Inflammatory macrophage (primary cell): ENCODE measurements at regions not wholly inside any gene's neighbourhood (a gene's known extent, or its start where the extent isn't known, plus 50 kb on each side); places are given as distances from the start of the nearest gene placed in this dataset.
"Not testable (repeated sequence)": the region's sequence is repeated elsewhere in the genome, so short reads cannot be mapped to it uniquely, and the experiment has no call there.

Source experiments
- DNase-seq, 2 donors: peaks; one replicate each; pipeline ENCODE4 v3.0.0-alpha.2; 2020 to 2022

DNA sequence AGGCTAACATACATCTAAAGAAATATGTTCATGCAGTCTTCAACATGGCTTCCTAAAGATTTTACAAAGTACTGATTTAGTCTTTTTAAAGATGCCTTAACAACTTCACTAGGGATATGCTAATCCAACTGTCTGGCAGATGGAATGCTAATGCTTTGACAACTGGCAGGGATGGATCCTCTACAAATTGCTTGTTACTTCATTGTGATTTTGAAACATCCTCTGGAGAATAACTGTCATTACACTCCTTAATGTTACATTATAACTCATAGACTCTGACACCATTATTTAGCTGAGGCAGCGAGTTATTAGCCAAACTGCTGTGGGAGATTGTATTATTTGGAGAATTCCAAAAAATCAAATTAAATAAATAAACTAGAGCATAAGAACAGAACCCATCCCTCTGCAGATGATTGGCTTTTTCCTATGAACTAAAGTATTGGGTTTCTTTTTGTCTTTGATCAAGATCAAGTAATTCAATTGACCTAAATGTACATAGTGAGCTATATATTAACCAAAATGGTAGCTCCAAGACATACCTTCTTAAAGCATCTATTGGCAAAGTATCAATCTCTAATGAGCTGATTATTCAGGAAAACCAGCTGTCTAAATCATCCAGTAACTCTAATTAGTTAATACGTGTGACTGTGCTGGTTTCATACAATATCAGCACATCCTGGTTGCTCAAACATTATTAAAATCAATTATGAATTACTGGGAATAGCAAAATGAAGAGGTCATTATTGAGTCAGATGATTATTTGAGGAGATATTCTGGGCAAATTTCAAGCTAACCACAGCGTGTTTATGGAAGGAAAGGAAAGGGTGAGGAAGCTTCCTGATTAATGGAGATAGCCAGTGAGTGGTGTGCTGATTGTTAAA is 321.3 kb upstream of the TFPI start:
- no peak for DNase-seq

DNA sequence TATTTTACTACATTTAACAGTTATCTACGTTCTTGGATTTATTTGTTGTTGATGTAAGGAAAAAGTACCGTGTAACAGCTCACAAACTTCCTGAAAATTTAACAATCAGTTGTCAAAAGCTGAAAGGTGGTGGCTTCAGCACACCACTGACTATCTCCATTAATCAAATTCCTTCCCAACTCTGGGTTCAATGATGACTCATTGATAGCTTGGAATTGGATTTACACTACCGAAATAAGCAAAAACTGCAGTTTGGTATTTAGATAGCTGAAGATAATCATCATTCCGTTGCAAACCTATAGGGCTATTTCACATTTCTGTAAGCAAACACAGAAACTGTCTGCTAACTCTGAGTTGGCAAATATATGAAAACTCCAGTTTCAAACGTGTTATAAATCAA is 322.3 kb upstream of the TFPI start:
- DNase-seq, result no peak

DNA sequence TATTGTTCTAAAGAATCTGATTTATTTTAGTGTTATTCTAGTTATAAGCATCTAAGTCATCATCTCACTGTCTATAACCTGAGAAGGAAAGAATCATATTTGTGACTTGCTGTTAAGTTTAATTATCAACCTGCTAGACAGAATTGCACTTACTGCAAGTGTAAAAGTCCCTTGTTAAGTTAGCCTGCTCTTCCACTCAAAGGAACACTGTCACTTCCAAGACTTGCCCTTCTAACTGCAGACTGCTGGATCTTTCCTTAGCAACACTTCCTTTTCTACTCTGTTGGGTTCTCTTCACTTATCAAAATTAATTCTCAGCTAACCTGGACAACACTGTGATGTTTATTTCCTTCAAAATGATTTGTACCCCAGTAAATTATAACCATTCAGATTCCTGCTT is 323.2 kb upstream of the TFPI start:
- no peak for DNase-seq

DNA sequence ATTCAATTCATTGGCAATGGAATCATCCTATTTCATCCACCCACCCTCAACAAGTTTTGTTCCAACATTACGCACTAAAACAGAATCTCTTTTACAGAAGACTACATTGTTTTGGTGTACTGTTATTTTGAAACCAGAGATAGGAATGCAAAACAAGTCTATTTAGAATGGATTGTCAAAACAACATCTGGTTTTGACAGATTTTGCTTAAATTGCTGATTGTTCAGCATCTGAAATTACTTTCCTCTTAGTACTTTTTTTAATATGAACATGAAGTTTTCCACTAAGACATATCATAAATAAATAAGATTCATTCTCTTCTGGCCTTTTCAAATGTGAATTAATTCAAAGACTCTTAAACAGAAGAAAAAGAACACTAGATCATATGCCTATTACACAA is 323.9 kb upstream of the TFPI start:
- no peak for DNase-seq

DNA sequence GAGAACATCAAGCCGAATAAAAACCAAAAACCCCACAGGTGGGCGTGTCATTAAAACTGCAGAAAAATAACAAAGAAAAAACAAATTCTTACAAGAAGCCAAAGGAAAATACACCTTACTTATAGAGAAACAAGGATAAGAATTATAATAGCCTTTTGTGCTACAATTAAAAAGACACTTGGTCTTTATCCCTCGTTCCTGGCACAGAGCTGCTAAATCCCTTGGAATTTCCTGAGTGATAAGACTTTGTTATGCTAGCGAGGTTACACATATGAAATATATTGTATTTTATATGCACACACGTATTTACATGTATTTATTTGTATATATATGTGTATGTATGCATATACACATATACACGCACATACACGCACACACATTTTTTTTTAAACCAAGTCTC is 325.3 kb upstream of the TFPI start:
- no peak for DNase-seq

DNA sequence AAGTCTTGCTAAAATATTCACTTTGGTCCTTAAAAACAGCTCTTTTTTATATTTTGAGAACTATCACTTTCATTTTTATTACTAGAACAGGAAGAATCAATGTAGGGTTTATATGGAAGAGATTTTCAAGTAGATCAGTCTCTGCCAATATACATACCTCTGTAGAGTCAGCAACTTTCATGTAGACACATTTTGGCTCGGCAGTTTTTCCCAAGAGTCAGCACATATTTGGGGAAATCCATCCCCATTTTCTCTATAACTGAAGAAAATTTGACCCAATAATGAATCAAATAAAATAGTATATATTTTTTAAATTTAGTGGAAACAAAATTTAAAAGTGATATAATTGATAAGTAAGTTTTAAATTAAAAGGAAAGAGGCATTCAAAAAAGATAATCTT is 329.8 kb upstream of the TFPI start:
- DNase-seq, result no peak

DNA sequence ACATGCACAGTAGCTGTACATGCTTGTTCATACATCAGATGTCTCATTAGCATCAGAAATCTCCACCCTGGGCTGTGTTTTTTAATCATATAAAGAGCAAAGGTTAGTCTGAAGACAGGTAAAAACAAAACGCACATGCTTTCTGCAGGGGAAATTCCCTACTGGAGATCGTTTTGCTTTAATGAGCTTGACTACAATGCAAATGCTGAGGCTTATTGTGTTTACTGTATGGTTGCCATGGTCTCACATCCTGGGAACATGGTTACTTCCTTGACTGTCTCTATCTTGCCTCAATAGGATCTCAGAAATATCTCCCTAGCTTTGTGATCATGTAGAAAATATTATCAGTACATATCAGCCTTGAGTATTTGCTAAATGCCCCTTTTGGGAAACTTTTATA is 336.5 kb upstream of the TFPI start:
- DNase-seq, result no peak

DNA sequence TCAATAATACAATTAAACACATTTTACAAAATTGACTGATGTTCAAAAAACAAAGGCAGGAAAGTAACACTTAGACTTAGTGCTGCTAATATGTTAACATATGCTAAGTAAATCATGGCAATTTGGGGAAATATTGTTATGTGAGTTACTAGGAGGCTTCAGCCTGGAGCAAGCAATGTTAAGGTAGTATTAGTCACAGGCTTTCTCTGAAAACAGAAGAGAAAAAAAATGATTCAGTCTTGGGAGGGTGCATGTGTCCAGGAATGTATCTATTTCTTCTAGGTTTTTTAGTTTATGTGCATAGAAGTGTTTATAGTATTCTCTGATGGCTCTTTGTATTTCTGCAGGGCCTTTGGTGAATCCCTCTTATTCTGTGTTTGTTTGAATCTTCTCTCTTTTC is 345.8 kb upstream of the TFPI start:
- no peak for DNase-seq

DNA sequence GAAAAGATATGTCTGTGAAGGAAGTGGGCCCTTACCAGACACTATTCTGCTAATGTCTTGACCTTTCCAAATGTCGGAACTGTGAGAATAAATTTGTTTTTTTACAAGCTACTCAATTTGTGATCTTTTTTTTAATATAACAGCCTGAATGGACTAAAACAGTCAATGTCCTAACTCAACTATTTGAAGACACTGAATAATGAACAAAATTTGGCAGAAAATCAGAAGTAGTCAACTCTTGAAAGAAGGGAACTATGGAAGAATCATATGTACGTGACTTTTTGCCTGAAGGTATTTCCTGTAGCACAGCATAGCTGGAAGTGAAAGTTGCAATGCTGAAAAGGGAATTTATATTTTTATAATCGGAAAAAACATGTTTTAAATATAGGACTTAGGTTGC is 351.8 kb upstream of the TFPI start:
- no peak for DNase-seq

DNA sequence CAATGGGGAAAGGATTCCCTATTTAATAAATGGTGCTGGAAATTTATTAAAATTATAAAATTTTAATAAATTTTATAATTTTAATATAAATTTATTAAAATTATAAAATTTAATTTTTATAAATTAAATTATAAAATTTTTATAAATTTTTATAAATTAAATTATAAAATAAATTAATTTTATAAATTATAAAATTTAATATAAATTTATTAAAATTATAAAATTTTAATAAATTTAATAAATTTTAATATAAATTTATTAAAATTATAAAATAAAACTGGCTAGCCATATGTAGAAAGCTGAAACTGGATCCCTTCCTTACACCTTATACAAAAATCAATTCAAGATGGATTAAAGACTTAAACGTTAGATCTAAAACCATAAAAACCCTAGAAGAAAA is 356.7 kb upstream of the TFPI start:
- DNase-seq, result not testable (repeated sequence)

DNA sequence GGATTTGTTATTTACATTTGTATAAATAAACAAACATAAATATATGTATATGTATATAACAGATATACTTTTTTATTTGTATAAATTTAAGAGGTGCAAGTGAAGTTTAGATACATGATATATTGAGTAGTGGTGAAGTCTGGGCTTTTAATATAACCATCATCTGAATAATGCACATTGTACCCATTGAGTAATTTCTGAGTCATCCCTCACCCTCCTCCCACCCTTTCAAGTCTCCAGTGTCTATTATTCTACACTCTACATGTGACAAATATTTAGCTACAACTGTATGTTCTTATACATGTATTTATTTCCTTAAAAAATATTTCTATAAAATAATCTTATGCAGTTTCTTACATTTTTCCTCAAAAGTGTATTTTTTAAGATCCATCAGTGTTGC is 358.7 kb upstream of the TFPI start:
- DNase-seq, result no peak

DNA sequence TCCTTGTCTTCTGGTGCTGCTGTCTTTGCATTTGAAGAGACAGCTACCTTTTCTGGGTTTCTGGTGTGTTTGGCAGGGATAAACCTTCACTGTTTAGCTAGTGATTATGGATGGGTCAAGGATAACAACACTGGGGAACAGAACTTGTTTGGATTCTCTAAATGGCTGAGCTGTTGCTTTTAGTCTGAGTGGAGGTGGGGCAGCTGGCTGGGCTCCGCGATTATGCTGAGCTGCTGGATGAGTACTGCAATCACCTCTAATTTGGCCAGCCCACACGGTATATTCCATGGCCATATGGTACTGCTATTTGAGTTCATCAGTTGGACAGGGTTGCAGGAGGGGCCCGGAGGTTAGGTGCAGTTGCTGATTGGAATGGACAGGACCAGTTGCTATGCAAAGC is 361.6 kb upstream of the TFPI start:
- no peak for DNase-seq

DNA sequence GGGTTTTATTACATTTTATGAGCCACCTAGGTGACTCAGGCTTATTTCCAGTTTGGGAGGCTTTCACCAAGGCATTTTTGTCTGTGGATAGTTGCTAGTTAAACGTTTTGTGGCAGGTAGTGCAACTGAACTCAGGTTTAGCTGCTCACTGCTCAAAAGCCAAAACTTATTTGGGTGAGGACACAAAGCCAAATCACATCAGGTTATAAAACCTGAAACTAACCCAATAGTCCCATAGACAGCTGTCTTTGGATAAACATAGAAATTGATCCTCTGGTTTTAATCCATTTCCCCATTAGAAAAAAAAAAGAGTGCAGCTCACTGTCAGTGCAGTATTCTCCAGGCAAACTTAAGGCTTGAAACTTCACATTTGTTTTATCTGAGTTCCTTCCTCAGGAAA is 362.6 kb upstream of the TFPI start:
- DNase-seq, result no peak

DNA sequence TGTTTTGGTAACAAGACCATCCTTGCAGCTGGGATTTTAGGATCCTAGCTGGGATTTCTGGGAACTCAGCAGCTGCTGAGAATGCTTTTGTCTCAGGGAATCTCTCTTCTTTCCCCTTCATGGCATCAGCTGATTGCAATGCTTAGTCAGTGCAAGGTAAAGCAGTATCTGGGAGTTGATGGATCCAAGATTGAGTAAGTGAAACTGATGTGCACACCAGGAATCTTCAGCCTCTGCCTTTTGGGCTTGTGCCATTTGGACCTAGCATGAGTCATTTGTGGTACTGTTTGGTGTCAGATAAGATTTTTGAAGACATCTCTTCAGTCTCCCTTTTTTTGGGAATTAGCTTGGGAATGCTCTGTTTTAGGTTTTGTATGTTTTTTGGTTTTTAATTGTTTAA is 363.3 kb upstream of the TFPI start:
- DNase-seq, result no peak

DNA sequence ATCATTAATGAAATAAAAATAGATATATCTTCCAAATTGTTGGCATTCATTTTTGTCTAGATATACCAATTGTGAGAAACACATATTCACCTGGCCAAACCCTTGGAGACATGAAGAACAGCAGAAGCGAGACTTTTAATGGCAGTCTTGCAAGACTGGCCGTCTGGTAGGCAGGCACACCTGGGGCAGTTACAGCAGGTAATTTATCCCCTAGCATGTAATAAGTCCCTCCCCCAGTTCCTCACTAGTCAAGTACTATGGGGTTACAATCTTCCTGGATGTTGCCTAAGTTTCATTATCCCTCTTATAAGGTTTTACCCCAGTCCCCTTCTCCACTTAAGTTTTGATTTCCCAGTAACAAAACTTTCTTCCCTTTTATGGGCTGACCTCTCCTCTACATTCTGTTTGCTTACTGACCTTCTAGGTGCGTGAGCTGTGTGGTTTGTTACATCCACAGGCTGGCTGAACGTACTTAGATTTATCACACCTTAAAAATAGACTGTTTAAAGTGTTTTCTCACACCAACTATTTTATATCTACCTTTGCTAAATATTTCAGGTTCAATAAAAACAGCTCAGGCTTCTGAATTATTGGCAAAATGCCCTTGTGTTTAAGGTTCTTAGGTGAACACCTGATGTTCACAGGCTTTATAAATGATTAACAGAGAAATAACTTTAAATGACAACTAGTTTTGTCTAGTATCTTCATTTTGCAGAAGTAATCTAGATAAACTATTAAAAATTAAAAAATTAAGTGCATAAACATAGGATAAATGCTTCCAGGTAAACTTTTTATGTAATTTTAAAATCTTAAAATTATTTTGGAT is 365.0 kb upstream of the TFPI start:
- no peak for DNase-seq

DNA sequence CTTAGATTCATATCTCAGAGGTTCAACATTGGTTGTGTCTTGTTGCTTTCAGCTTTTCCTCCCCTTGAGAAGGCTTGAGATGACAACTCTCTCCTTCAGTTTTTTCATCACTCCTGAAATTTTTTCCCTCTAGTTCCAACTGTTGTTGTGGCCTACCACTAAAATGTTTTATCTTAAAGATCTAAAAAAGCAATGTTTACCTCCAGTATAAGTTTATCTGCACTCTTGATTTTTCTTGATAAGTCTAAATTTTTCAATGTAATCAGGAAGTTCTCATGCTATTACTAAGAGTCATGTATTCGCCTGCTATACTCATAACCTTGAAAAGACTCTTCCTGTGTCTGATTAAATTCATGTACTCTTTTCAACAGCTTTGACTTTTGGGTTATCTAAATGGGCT is 366.3 kb upstream of the TFPI start:
- no peak for DNase-seq

DNA sequence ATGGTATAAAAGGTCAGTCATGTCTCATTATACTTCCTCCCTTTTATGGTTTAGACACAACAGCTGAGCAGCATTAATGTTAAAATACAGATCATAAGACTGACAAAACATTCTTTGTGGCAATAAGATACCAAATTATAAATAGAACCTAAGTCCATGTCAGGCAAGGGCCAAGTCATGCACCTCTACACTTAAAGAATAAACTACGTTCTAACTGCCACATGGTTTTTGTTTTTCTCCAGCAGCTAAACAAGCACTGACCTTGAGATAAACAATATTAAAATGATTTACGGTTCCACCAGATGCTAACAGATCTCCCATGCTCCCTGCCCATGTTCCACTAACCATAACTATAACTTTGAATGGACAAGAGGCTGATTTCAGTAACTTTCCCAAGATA is 368.6 kb upstream of the TFPI start:
- no peak for DNase-seq

DNA sequence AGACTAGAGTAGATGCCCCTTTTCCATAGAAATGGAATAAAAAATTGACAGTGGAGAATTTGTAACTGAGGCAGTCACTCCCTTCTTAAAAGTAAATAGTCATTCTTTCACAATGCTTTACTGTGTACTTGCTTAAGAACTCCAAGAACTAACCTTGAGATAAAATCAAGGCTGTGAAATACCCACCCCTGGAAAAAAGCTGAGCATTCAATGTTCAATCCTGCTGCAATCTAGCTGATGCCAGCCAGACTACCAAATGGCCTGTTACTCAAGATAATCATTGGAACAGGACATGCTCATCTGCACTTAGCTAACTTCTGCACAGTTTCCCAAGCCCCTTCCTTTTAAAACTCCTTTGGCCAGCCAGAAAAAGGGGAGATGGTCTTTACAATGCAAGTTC is 367.4 kb upstream of the GULP1 start:
- DNase-seq, result no peak

DNA sequence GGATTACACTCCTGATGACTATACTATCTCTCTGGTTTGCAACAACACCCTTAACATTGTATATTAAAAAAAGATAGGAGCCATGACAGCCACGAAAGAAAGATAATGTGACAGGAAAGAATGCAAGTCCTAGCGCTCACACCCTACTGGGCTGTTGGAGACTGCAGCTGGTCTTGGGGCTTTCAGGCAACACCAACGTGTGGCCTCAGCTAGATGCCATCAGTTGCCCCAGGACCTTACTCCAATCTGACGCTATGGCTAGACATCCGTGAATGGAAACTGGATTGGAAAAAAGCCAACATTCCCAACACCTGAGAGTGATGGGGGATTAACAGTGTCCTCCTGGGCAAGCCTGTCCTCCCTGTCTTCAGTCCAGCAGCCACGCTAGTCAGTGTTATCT is 357.4 kb upstream of the GULP1 start:
- DNase-seq, result no peak

DNA sequence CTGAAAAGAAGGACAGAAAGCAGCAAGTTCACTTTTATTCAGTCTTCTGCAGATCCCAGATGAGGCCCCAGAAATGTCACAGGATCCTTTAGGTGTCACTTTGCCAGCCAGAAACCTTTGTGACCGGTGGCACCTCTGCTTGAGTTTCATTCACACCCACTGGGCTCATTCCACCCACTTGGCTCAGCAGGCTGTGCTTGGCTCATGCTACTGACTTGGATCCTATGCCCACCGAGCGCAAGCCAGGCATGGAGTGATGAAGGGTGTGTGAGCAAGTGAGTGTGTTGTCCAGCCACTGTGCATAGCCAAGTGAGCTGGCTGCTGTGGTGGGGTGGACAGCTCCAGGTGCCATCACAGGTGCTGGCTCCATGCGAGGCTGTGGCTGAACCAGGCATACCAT is 357.0 kb upstream of the GULP1 start:
- DNase-seq, result no peak

DNA sequence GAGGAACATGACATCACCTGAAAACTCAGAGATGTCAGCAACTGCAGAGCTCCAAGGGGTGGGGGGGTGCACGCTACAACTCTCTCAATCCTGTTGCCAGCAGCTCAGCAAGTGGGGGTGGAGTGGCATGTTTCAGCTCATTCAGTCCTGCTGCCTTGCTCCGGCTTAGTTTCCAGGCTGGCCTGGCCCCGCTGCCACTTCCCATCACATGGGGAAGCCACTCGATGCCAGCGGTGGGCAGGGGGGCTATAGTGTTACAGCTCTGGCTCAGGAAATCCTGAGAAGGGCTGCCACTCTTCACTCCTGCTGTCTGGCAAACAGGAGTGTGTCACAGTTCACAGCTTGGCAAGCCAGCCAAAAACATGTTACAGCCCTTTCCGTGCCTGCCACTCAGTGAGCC is 356.5 kb upstream of the GULP1 start:
- DNase-seq, result no peak

DNA sequence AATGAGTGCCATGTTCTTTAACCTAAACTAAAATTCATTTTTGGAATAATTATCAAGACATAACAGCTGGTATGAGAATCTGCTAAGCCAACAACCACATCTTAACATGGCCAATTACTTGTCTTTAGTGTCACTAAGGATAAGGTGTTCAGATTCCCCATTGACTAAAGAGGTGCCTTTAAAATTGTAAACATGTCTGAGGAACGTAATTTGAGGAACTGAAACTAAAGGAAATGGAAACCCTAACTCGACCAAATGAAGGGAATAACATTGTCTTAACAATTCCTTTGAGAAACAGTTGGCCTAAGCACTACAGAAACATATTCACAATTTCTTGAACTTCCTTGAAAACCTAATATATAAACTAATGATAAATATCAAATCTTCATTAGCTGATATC is 355.4 kb upstream of the GULP1 start:
- DNase-seq, result no peak

DNA sequence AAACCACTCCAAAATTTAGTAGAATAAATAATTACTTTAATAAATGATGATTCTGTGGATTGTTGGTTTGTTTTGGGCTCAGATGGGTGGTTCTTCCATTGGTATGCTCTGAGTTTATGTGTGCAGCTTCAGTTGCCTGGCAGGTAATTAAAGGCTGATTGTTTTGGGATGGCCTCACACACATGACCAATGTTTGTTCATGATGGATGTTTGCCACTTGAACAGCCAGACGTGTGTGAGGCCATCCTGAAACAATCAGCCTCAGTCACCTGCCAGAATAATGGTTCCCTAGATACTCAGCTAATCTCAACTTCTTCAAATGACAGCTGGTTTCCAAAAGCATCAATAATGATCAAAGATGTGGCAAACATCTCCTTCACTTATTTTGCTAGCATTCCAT is 352.5 kb upstream of the GULP1 start:
- DNase-seq, result no peak

DNA sequence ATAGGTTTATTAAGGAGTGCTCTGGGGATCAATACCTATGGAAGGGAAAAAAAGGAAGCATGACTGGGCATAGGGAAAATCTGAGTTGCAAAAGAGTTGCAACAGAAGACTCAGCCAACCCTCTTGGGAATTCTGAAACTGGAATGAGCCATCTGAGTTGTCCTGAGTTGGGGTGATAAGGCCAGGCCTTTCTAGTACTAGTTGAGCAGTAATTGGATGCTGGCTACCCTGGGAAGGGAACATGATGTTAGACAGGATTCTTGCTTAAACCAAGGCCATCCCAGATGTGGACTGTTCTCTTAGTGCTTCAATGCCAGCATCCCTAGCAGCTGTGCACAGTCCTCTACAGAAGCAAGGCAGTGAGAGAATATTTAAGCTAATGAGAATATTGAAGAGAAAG is 348.8 kb upstream of the GULP1 start:
- DNase-seq, result no peak
